ENCODE measurements at regions not wholly inside any gene's neighbourhood (a gene's known extent, or its start where the extent isn't known, plus 50 kb on each side); places are given as distances from the start of the nearest gene placed in this dataset.
"Not testable (repeated sequence)": the region's sequence is repeated elsewhere in the genome, so short reads cannot be mapped to it uniquely, and the experiment has no call there.

GRCh38 chr18:1668279-1668678 lies 763.6 kb downstream of the ADCYAP1 start:
- DNase-seq (ENCODE audit: low read depth), result no peak

GRCh38 chr18:1671710-1672109 lies 767.0 kb downstream of the ADCYAP1 start:
- DNase-seq (ENCODE audit: low read depth), result not testable (repeated sequence)

GRCh38 chr18:1676387-1676786 lies 771.7 kb downstream of the ADCYAP1 start:
- no peak for DNase-seq (ENCODE audit: low read depth)

- DNase-seq (ENCODE audit: low read depth), result no peak
These were observed 775.4 kb downstream of the ADCYAP1 start for GRCh38 chr18:1680108-1680507.

GRCh38 chr18:1691863-1692262 lies 787.2 kb downstream of the ADCYAP1 start:
- DNase-seq (ENCODE audit: low read depth), result no peak

GRCh38 chr18:1708006-1708405 lies 803.3 kb downstream of the ADCYAP1 start:
- DNase-seq (ENCODE audit: low read depth), result no peak

GRCh38 chr18:1710114-1710513 lies 805.4 kb downstream of the ADCYAP1 start:
- no peak for DNase-seq (ENCODE audit: low read depth)

- no peak for DNase-seq (ENCODE audit: low read depth)
These were observed 827.5 kb downstream of the ADCYAP1 start for GRCh38 chr18:1732143-1732542.

GRCh38 chr18:1746131-1746530 lies 825.2 kb downstream of the METTL4 start:
- DNase-seq (ENCODE audit: low read depth), result no peak

GRCh38 chr18:1751249-1751648 lies 820.1 kb downstream of the METTL4 start:
- no peak for DNase-seq (ENCODE audit: low read depth)

- no peak for DNase-seq (ENCODE audit: low read depth)
These were observed 810.4 kb downstream of the METTL4 start for GRCh38 chr18:1760901-1761300.

GRCh38 chr18:1774261-1774660 lies 797.0 kb downstream of the METTL4 start:
- no peak for DNase-seq (ENCODE audit: low read depth)

GRCh38 chr18:1777843-1778242 lies 793.5 kb downstream of the METTL4 start:
- DNase-seq (ENCODE audit: low read depth), result no peak

GRCh38 chr18:1778496-1779178 lies 792.7 kb downstream of the METTL4 start:
- DNase-seq (ENCODE audit: low read depth), result no peak

GRCh38 chr18:1779587-1779986 lies 791.7 kb downstream of the METTL4 start:
- no peak for DNase-seq (ENCODE audit: low read depth)

- DNase-seq (ENCODE audit: low read depth), result no peak
These were observed 787.2 kb downstream of the METTL4 start for GRCh38 chr18:1784113-1784512.

- not testable (repeated sequence) for DNase-seq (ENCODE audit: low read depth)
These were observed 785.3 kb downstream of the METTL4 start for GRCh38 chr18:1785980-1786379.

GRCh38 chr18:1796636-1797035 lies 774.7 kb downstream of the METTL4 start:
- no peak for DNase-seq (ENCODE audit: low read depth)

- no peak for DNase-seq (ENCODE audit: low read depth)
These were observed 774.1 kb downstream of the METTL4 start for GRCh38 chr18:1797235-1797634.

- DNase-seq (ENCODE audit: low read depth), result no peak
These were observed 765.8 kb downstream of the METTL4 start for GRCh38 chr18:1805521-1805920.

GRCh38 chr18:1806884-1807615 lies 764.3 kb downstream of the METTL4 start:
- no peak for DNase-seq (ENCODE audit: low read depth)

GRCh38 chr18:1811282-1811681 lies 760.0 kb downstream of the METTL4 start:
- no peak for DNase-seq (ENCODE audit: low read depth)

GRCh38 chr18:1825296-1825695 lies 746.0 kb downstream of the METTL4 start:
- DNase-seq (ENCODE audit: low read depth), result no peak

- DNase-seq (ENCODE audit: low read depth), result no peak
These were observed 730.4 kb downstream of the METTL4 start for GRCh38 chr18:1840878-1841277.
